HEK293 (cell line): ENCODE measurements at regions not wholly inside any gene's neighbourhood (a gene's known extent, or its start where the extent isn't known, plus 50 kb on each side); places are given as distances from the start of the nearest gene placed in this dataset.

Source experiments
- SP2 ChIP-seq: fragments of 450-650 bp; formaldehyde crosslinking; IDR thresholded peaks from 2 replicates; pipeline ENCODE4 v1.5.1; 2016; ENCODE audit warnings: missing biosample characterization, missing genetic modification characterization
- TRIM28 ChIP-seq: IDR thresholded peaks from 2 replicates; pipeline ENCODE4 v1.6.1; 2011; ENCODE audit warnings: low read length, control low read depth, borderline replicate concordance

GRCh38 chr5:92758552-92758951 lies 822.5 kb downstream of the NR2F1-AS1 start:
- TF ChIP-seq SP2 (tag by site-specific recombination) (no peak), TRIM28 (no peak)
